Endothelial cell of hepatic sinusoid (primary cell): ENCODE measurements at regions not wholly inside any gene's neighbourhood (a gene's known extent, or its start where the extent isn't known, plus 50 kb on each side); places are given as distances from the start of the nearest gene placed in this dataset.

ENCODE experiments used
- in situ Hi-C: cut with HindIII; loops from 2 replicates; pipeline ENCODE4 v1.10.0; 2017; ENCODE audit warnings: low sequenced_read_pairs

DNA sequence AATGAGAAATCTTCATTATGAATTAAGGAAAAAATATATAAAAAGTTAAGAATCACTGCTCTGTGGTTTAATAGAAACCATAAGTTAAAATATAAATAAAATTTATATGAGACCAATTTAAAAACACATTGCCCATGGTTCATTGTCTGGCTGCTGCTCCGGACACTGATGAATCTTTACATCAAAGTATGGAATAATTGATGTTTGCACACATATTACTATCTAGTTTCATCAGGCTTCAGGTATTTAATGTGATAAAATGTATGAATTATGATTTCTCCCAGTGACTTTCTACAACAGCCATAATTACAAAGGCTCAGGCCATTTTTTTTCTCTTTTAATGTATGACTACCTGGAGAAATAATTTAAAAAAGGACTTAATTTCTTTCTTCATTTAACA is 599.1 kb upstream of the PRMT6 start:
- in situ Hi-C loops: no loop called here

DNA sequence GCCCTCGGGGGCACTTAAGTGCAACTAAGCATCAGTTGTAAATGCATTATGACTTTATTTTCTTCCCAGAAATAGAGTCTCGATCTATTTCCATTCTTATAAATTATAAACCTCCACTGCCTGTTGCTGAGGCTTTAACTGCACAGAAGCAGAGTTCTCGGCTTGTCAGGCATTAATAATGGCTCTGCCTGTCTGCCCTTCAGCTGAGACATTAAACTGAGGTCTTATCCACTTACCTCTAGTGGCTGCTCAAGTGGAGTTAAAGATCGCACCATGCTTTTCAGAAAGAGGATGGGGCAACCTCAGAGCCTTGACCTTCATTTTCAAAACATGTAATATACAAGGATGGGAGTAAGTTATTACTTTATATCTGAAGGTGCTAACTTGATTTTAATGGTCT is 597.6 kb upstream of the PRMT6 start:
- in situ Hi-C loops: no loop called here

DNA sequence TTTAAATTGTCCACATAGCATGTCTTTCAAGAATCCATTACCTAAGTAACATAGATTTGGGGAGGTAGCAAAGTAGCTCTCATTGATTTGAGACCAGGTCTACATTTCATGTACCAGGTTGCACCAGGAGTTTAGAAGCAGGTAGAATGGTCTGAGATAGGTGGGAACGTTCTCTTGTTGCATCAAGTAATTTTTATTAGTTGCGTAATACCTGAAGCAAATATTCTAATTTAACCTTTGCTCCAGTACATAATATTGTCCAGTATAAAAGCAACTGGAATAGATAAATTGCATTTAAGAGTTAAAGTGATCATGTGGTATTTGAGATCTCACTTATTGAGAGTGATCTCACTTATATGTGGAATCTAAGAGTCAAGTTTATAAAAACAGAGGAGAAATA is 597.1 kb upstream of the PRMT6 start:
- in situ Hi-C loops: no loop called here

DNA sequence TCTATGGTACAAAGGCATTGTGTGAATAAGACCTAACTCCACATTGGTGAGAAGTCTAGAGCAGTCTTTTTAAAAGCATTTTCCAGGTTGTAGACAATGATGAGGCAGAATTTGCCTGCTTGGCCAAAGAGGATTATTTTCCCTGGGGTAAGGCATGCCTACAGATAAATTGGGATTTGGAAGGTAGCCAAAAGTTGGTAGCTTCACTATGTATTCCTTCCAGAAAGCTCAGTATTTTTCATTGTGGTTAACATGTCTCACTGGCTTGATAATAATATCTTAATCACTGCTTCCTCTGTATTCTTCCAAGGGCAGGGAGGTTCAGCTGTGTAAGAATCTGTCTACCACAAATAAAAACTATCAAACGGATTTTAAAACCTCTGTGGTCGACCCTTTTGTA is 590.8 kb upstream of the PRMT6 start:
- in situ Hi-C loops: no loop called here

DNA sequence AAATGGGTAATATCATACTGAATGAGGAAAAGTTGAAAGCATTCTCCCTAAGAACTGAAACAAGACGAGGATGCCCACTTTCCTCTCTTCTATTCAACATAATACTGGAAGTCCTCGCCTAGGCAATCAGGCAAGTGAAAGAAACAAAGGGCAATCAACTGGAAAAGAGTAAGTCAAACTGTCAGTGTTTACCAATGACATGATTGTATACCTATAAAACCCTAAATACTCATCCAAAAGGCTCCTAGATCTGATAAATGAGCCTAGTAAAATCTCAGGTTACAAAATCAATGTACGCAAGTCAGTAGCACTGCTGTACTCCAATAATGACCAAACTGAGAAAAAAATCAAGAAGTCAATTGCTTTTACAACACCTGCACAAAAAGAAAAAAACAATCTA is 575.8 kb upstream of the PRMT6 start:
- in situ Hi-C loops: no loop called here

DNA sequence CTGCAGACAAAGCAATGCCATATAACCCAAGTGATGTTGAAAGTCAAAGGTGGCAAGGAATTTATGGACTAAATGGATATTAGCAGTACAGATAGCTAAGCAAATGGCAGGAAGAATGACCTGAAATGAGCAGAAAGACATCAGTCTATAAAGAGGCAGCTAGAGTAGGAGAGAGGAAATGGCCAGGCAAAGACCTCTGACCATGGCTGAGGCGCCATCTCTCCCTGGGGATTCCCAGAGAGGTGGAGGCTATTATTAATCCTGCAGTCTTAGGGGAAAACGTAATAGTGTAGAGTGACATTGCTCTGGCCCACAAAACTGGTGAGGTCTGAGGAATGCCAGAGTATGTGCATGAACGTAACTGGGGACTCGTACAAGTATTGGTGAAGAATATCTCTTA is 563.6 kb upstream of the PRMT6 start:
- in situ Hi-C loops: no loop called here

DNA sequence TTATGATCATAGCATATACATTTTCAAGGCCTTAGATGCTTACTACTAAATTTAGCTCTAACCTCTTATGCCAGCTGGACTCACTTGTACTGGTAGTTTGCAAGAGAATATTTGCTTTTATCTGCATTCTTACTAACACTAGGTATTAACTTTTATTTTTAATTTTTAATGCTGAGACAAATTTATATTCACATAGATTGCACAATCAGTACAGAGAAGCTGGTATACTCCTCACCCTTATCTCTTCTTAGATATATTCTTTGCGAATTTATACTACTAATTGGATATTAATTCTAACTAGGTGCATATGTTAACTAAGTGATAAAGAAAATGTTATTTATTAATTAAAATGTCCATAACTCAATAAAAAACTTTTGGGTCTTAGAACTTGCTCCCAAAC is 561.8 kb upstream of the PRMT6 start:
- in situ Hi-C loops: no loop called here

DNA sequence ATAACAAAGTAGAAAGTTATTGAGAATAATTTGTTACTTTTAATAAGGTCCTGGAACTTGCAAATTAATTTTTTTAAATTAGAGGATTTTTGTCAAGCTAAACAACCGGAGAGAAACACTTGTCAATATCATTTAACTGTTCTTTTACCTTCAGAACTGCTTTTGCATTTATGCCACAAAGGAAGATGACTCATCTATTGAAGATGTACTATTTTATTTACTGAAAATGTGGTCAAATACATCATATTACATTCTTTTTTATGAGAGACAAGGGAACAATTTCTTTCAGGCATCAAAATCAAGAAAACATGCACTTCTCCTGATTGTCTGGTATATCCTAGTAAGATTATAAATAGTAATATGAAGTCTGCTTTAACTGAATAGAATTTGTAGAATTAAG is 558.2 kb upstream of the PRMT6 start:
- in situ Hi-C loops: no loop called here

DNA sequence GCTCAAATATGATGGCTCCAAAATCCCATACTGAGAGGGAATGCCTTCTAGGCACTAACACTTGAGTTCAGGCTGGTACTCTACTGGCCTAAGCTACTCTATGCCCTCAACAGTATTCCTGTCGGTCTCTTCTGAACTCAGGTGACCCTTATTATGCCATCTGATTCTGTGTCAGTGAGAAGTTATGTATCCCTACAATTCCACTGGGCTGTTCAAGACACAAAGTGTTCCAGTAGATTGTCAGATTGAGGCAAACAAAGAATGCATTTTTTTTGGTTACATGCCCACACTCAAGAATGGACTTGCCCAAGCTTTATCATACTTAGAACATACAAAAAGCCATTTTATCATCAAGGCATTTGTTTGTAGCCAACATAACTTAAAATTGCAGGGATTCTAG is 553.8 kb upstream of the PRMT6 start:
- in situ Hi-C loops: no loop called here

DNA sequence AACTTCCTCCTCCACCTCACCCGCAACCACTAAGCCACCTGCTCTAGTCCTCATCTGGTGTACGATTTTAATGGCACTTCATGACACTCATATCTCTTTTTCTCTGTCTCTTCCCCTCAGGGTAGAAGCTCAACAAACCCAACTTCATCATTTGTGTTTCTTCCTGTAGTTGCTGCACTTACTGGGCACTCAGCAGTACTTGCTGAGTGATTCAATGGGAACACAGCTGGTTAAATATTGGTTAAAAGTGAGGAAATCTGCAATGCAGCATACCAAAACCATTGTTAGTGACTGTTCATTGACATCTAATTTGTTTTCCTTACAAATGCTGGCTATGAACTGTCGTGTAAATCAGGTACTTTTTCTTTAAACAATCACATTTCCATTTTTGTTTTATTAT is 541.1 kb upstream of the PRMT6 start:
- in situ Hi-C loops: no loop called here

DNA sequence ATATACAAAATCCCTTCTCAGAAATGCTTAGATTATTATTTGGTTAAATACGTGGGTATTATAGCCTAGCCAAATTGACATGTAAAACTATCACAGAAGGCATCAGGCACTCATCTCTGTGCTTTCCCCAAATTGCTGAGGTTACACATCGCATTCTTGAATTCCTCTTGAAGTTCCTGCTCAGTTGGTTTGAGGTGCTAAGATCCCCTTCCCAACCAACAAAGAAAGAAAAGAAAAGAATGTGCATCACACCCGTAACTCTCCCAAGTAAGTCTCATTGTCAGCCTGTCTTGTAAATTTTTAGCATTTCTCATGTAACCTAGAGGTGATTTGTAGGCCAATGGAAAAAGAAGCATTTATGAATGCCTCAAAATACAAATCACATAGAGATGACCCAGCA is 539.2 kb upstream of the PRMT6 start:
- in situ Hi-C loops: no loop called here

DNA sequence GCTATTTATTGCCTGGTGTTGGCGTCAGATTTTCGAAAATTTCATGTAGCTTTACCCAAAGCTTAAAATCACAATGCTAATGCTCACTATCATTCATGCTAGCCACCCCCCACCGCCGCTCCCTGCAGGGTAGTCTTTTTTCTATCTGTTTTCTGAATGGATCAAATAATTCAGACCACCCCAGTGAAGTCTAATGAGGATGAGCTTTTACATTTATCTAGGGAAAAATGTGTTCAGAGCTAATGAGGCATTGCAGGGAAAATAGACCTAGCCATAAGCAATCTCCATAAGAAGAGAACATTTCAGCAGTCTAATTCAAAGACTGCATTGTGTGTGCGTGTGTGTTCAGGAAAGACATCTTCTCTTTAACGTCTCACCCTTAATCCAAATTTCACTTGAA is 533.0 kb upstream of the PRMT6 start:
- in situ Hi-C loops: no loop called here

DNA sequence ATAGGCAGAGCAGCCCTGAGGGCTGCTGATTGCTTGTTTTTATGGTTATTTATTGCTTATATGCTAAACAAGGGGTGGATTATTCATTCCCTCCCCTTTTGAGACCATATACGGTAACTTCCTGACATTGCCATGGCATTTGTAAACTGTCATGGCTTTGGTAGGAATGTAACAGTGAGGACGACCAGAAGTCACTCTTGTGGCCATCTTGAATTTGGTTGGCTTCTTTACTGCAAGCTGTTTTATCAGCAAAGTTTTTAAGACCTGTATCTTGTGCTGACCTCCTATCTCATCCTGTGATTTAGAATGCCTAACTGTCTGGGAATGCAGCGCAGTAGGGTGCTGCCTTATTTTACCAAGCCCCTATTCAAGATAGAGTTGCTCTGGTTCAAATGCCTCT is 531.8 kb upstream of the PRMT6 start:
- in situ Hi-C loops: no loop called here

DNA sequence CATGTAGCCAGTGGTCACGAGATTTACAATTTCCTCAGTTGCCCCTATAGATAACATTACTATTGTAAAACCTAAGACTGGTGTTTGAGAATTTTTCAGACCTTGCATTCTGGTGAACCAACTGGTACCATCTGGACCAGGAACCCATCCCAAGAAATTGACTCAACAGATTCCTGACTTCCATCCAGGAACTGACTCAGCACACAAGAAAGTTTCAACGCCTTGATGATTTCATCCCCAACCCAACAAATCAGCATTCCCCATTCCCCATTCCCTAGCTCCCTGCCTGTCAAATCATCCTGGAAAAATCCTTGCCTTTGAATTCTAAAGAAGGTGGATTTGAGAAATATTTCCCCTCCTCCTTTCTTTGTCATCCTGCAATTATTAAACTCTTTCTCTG is 529.8 kb upstream of the PRMT6 start:
- in situ Hi-C loops: no loop called here

DNA sequence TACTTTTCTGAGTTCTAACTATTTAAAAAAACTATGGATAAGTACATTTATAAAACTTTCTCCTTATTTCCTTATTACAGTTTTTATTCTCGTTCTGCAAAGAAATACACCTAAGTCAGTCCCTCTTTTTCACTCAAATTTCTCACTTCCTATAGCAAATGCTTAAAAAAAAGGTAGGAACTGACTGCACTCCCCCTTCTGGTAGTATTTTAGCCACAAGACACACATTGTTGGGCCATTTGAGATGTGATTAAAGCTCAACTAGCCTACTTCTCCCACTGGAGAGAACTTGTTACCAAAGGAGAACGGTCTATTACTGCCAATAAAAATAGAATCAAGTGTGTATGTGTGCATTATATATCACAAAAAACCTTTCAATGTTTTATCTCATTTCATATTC is 521.9 kb upstream of the PRMT6 start:
- in situ Hi-C loops: no loop called here

DNA sequence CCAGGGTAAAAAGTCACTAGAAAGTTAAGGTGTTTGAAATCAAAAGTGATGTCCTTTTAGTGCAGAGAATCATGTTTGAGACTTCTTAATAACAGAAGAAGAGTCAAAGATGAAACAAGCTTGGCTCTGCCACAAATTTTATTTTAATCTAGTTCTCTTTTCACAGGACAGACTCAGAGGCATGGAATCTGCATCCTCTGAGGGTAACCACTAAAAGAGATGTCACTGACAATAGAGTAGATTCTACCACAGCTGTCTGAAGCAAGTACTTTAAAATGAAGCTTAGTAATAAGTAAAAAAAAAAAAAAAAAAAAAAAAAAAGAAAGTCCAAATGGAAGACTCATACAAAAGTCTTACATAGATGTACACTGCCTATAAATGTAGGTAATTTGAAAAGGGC is 519.7 kb upstream of the PRMT6 start:
- in situ Hi-C loops: no loop called here

DNA sequence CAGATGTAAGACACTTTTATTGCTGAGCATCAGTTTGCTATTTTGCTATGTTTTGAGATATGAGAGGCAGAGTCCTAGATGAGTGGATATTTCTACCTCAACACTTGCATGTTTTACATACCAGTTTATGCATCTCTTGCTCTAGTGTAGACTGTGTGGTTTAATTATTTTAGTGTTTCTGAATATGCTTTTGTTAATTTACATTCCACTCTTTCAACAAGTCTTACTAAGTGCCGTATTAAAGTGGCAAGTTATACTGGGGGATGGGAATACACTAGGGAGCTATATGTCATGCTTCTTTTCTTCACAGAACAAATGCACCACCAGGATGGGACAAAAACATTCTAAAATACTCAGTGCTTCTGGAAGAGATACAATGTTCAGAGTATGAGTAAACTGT is 507.7 kb upstream of the PRMT6 start:
- in situ Hi-C loops: loop anchor here (5.0 kb wide), 1 partner anchor 36 kb away; no protein-coding TSS in a partner anchor

DNA sequence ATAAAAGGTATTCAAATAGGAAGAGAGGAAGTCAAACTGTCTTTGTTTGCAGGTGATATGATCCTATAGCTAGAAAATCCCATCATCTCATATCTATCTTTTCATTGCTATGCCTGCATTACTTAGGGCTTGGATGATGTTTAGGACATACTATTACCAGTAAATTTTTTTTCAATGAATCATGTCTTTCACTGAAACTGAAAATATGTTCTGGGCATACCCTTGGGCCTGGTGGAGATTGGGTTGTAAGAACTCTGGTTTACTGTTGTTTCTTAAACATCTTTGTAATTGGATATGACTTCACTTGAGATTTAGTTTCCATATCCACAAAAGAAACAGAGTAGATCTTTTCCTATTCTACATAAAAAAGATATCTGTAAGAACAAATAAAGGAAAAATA is 502.2 kb upstream of the PRMT6 start:
- in situ Hi-C loops: no loop called here

DNA sequence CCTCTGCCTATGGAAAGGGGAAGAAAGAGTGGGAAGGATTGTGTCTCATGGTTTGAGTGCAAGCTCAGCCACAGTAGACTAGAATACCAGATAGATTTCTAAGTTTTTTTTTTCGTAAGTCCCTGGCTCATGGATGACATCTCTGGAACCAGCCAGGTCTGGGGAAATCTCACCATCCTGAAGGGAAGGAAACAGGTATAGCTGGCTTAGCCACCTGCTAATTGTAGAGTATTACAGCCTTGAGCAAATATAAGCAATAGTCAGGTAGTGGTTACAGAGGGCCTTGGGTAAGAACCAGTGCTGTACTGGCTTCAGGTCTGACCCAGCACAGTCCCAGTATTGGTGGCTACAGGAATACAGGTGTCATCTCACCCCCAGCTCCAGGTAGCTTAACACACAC is 500.9 kb upstream of the PRMT6 start:
- in situ Hi-C loops: no loop called here

DNA sequence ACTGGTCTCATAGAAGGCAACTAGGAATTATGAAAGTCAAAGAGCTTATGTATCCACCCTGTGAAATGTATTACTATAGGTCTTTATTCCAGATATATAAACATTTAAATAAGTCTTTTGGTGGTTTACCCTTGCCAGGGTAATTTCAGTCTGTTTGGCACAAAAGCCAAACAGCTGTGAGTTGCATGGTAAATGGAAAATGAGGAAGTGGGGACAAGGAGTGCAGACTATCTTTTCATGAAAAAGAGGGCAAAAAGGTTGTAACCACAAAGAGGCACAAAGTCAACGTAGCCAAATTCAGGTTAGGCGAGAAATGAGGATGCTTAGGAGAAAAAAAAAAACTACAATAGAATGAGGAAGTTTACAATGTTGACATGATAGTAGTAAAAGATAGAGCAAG is 492.3 kb upstream of the PRMT6 start:
- in situ Hi-C loops: no loop called here

DNA sequence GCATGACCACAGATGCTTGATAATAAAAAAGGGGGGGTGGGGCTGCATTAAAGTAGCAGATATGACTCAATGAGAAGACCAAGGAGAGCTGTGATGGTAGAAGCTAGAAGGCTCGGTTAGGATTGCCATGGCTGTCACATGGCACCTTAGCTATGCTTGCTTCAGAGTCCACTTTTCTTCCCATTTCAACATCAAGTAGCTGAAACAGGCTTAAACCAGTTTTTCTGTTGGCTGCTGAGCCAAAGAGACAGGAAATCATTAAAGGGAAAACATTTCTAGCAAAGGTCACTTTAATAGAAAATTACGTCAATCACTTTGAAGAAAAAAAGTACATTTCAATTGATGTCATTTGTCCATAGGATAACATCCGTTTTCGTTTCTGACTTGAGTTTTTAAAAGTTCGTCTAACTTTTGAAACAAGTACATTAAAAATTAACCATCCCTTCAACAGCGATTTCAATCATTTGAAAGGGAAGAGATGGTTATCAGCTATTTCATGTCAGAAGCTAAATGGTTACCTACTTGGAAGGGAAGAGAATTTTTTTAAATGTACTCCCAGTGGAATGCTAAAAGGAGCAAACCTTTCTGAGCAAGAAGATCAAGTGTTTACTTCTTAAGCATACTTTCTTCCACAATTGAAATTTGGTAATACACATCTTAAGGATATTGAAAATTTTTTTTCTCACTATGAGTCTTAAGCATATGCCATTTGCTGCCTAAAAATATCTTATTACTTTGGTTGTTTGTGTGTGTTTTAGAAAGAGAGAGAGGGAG is 488.1 kb upstream of the PRMT6 start:
- in situ Hi-C loops: no loop called here

DNA sequence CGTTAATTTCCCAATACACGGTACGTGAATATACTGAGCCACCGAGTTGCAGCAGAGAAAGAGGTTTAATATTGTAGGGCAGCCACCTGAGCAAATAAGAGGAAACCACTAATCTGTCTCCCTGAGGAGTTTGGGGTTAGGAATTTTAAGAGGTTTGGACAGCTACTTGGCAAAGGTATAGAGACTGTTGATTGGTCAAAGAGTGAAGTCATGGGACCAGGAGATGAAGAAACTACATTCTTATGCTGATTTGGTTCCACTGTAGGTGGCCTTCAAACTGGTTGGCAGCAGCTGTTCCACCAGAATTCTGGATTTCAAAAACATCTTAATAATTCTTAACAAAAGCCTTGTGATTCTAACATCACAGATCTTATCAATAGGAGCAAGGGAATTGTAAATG is 485.4 kb upstream of the PRMT6 start:
- in situ Hi-C loops: no loop called here

DNA sequence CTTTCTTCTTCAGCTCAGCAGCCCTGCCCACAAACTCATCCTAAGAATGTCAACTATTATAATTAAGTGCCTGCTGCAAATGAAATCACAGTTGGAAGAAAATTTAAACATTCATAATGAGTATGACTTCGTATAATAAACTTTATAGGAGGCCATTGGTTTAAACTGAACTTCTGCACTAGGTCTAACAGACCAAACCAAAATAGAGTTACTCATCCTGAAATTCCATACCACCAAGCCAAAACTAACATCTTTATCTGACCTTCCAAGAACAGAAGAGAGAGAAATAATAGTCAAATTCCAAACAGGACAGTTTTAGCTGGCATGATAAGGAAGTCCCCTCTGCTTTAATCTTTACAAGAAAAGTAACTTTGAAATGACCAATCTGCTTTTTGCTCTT is 472.4 kb upstream of the PRMT6 start:
- in situ Hi-C loops: no loop called here
